Endothelial cell (in vitro differentiated cells): ENCODE measurements at regions not wholly inside any gene's neighbourhood (a gene's known extent, or its start where the extent isn't known, plus 50 kb on each side); places are given as distances from the start of the nearest gene placed in this dataset.

ENCODE experiments used
- DNase-seq: peaks from one replicate; pipeline ENCODE4 v3.0.0; 2021; ENCODE audit warnings: low spot score
- H3K27ac Mint-ChIP-seq: one replicate; pipeline ENCODE4 v1.8.0; 2021; ENCODE audit warnings: mixed read lengths, inconsistent platforms; ENCODE audit not compliant: unreplicated experiment
- H3K27me3 Mint-ChIP-seq: one replicate; pipeline ENCODE4 v1.8.0; 2021; ENCODE audit warnings: mild to moderate bottlenecking, moderate library complexity, mixed read lengths, inconsistent platforms; ENCODE audit not compliant: unreplicated experiment
- H3K36me3 Mint-ChIP-seq: one replicate; pipeline ENCODE4 v1.8.0; 2021; ENCODE audit warnings: mild to moderate bottlenecking, low read depth, mixed read lengths, inconsistent platforms; ENCODE audit not compliant: unreplicated experiment
- H3K4me1 Mint-ChIP-seq: one replicate; pipeline ENCODE4 v1.8.0; 2021; ENCODE audit warnings: mild to moderate bottlenecking, mixed read lengths, inconsistent platforms; ENCODE audit not compliant: unreplicated experiment
- H3K4me3 Mint-ChIP-seq: one replicate; pipeline ENCODE4 v1.8.0; 2021; ENCODE audit warnings: mild to moderate bottlenecking, mixed read lengths, inconsistent platforms; ENCODE audit not compliant: unreplicated experiment
- H3K9me3 Mint-ChIP-seq: one replicate; pipeline ENCODE4 v1.8.0; 2021; ENCODE audit warnings: mixed read lengths, inconsistent platforms; ENCODE audit not compliant: unreplicated experiment
- CTCF ChIP-seq: fragments of 200-600 bp; sonication (generic); IDR thresholded peaks from one replicate; pipeline ENCODE4 v1.5.0; 2021; ENCODE audit warnings: antibody characterized with exemption; ENCODE audit not compliant: unreplicated experiment

DNA sequence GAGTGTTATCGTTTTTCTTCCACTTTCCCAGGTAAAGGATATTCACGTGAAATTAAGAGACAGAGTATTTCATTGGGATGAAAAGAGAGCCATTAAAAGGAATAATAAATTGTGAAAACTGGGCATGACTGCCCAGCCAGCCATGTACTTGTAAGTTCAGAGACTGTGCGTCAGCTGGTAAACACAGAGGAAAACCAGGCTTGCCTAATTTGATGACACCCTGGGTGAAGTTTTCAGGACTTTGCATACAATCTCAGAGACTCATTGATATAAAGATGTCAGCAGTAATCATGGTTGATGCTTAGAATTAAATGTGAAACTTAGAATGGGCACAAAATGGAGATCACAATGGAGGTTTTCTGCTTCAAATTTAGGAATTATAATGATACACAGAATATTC lies 153.5 kb upstream of the ZEB2 start:
- H3K4me3 Mint-ChIP-seq = no peak overlapping the region
- no peaks in the 10 kb centered on the region for H3K27me3 Mint-ChIP-seq
- no peak for DNase-seq
- H3K27ac Mint-ChIP-seq = no peak overlapping the region
- H3K4me1 Mint-ChIP-seq = no peaks in the 10 kb centered on the region
- H3K9me3 Mint-ChIP-seq = no peaks in the 10 kb centered on the region
- TF ChIP-seq CTCF = no peak
- no peaks in the 10 kb centered on the region for H3K36me3 Mint-ChIP-seq

DNA sequence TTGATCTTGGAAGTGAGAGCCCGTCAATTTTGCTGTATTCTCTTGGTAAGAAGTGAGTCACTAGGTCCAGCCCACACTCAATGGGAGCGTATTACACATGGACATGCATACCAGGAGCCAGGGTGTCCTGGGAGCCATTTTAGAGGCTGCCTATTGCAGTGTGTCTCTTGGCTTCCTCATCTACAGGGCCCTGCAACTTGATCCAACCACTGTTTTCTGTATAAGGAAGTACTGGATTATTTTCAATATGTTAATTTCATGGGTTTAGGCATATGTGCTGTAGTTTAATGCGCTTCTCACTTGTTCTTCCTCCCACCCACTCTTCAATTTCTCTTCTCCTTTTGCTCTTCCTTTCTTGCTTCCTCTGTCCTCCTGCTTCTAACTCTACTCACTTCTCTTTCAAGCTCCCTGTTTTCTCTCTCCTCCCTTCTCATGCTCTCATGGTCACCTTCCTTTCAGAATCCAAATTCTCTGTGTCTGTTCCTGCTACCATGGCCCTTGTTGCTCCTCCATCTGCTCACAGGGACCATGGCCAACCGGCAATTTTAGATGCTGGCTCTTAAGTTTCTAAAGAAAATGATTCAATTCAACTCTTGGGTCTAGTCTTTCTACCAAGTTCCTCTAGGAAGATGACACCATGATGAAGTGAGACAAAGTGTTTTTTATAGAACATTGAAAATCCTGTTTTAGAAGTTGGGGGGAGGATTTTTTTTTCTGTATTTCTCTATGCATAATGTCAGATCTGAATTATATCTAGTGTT lies 152.0 kb upstream of the ZEB2 start:
- no peaks in the 10 kb centered on the region for H3K27me3 Mint-ChIP-seq
- TF ChIP-seq CTCF = no peak
- no peaks in the 10 kb centered on the region for H3K36me3 Mint-ChIP-seq
- no peak for DNase-seq
- no peak overlapping the region for H3K27ac Mint-ChIP-seq
- no peaks in the 10 kb centered on the region for H3K4me1 Mint-ChIP-seq
- H3K4me3 Mint-ChIP-seq = no peak overlapping the region
- H3K9me3 Mint-ChIP-seq = no peaks in the 10 kb centered on the region

- no peak for DNase-seq
- H3K4me1 Mint-ChIP-seq = peaks cover 2% of the 10 kb centered on the region
- TF ChIP-seq CTCF = no peak
- no peaks in the 10 kb centered on the region for H3K27me3 Mint-ChIP-seq
- H3K27ac Mint-ChIP-seq = no peak overlapping the region
- H3K36me3 Mint-ChIP-seq = no peaks in the 10 kb centered on the region
- H3K4me3 Mint-ChIP-seq = no peak overlapping the region
- H3K9me3 Mint-ChIP-seq = no peaks in the 10 kb centered on the region
These were observed 150.8 kb upstream of the ZEB2 start for GRCh38 chr2:144670738-144671137.

DNA sequence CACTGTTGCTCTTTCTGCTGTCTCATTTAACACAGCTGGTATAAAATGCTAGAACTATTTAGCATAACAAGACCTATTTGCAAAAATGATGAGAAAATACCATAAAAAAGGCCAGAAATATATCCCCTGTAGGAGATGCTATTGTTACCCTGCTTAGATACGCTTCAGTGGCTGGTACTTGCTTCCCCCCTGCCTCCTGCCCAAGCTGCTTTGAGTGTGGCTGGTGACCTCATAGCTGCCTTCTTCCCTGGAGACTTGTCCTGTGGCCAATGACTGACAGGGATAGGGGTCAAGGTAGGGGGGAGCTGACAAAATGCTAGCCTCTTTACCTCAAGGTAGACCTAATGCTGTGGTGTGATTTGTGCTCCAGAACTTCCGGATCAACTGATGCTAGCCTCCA lies 150.2 kb upstream of the ZEB2 start:
- peaks cover 3% of the 10 kb centered on the region for H3K4me1 Mint-ChIP-seq
- no peak for DNase-seq
- H3K27me3 Mint-ChIP-seq = no peaks in the 10 kb centered on the region
- H3K36me3 Mint-ChIP-seq = no peaks in the 10 kb centered on the region
- no peak for TF ChIP-seq CTCF
- no peak overlapping the region for H3K4me3 Mint-ChIP-seq
- H3K9me3 Mint-ChIP-seq = no peaks in the 10 kb centered on the region
- H3K27ac Mint-ChIP-seq = no peak overlapping the region

DNA sequence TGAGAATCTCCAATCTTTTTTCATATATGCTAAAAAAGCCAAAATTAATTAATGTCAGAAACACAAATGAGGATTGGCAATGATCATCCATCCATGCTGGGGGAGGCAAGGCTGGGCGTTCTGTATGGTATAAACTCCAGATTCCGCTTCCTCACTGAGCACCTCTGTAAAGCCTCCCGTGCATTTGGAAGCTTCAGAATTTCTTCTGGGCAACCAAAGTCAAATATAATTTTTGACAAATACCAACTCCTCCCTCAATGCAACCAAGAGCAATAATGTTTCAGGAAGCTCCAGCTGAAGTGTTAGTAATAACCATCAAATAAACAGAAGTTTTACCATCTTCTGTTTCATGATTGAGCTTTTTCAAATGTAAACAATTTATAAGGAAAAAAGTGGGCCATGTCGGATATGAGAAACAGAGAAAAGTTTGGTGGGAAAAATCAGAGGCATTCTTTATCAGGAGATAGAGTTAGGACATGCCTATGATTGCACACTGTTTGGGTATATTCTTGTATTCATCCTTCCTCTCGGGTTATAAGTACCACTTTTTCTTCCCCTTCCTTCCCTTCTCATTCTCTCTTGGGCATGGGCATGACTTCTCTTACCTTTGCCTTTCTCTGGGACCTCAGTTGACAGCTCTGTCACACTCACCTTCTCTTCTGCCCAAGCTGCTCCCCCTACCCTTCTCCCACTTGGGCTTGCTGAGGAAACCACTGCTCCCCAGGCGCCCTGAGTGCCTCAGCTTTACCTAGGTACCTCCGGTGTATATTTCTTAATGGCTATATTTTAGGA lies 149.5 kb upstream of the ZEB2 start:
- H3K4me1 Mint-ChIP-seq = peaks cover 10% of the 10 kb centered on the region
- H3K27me3 Mint-ChIP-seq = no peaks in the 10 kb centered on the region
- no peak for TF ChIP-seq CTCF
- no peak overlapping the region for H3K4me3 Mint-ChIP-seq
- DNase-seq = no peak
- H3K9me3 Mint-ChIP-seq = no peaks in the 10 kb centered on the region
- H3K36me3 Mint-ChIP-seq = no peaks in the 10 kb centered on the region
- no peak overlapping the region for H3K27ac Mint-ChIP-seq
